HL-60 (cell line): ENCODE measurements at regions not wholly inside any gene's neighbourhood (a gene's known extent, or its start where the extent isn't known, plus 50 kb on each side); places are given as distances from the start of the nearest gene placed in this dataset.

Source experiments
- POLR2AphosphoS5 ChIP-seq: IDR thresholded peaks from 2 replicates; pipeline ENCODE4 v1.6.1; 2012; ENCODE audit warnings: low read depth
- TF ChIP-seq, protein P1 (sequence below): IDR thresholded peaks from one replicate; pipeline ENCODE4 v1.5.1; 2011; ENCODE audit warnings: low read length, control low read depth, inconsistent platforms; ENCODE audit not compliant: insufficient read depth
- TF ChIP-seq, protein P2 (sequence below): IDR thresholded peaks from 2 replicates; pipeline ENCODE4 v1.6.1; 2012; ENCODE audit warnings: low read depth; ENCODE audit not compliant: insufficient replicate concordance

DNA sequence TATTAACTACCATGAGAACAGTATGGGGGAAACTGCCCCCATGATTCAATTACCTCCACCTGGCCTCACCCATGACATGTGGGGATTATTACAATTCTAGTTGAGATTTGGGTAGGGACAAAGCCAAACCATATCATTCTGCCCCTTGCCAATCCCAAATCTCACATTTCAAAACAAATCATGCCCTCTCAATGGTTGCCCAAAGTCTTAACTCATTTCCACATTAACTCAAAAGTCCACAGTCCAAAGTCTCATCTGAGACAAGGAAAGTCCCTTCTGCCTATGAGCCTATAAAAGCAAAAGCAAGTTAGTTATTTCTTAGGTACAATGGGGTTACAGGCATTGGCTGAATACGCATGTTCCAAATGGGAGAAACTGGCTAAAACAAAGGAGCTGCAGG lies 180.7 kb upstream of the CDH12 start:
- TF ChIP-seq, protein P1, sequence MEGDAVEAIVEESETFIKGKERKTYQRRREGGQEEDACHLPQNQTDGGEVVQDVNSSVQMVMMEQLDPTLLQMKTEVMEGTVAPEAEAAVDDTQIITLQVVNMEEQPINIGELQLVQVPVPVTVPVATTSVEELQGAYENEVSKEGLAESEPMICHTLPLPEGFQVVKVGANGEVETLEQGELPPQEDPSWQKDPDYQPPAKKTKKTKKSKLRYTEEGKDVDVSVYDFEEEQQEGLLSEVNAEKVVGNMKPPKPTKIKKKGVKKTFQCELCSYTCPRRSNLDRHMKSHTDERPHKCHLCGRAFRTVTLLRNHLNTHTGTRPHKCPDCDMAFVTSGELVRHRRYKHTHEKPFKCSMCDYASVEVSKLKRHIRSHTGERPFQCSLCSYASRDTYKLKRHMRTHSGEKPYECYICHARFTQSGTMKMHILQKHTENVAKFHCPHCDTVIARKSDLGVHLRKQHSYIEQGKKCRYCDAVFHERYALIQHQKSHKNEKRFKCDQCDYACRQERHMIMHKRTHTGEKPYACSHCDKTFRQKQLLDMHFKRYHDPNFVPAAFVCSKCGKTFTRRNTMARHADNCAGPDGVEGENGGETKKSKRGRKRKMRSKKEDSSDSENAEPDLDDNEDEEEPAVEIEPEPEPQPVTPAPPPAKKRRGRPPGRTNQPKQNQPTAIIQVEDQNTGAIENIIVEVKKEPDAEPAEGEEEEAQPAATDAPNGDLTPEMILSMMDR: no peak
- no peak for TF ChIP-seq POLR2AphosphoS5
- TF ChIP-seq, protein P2, sequence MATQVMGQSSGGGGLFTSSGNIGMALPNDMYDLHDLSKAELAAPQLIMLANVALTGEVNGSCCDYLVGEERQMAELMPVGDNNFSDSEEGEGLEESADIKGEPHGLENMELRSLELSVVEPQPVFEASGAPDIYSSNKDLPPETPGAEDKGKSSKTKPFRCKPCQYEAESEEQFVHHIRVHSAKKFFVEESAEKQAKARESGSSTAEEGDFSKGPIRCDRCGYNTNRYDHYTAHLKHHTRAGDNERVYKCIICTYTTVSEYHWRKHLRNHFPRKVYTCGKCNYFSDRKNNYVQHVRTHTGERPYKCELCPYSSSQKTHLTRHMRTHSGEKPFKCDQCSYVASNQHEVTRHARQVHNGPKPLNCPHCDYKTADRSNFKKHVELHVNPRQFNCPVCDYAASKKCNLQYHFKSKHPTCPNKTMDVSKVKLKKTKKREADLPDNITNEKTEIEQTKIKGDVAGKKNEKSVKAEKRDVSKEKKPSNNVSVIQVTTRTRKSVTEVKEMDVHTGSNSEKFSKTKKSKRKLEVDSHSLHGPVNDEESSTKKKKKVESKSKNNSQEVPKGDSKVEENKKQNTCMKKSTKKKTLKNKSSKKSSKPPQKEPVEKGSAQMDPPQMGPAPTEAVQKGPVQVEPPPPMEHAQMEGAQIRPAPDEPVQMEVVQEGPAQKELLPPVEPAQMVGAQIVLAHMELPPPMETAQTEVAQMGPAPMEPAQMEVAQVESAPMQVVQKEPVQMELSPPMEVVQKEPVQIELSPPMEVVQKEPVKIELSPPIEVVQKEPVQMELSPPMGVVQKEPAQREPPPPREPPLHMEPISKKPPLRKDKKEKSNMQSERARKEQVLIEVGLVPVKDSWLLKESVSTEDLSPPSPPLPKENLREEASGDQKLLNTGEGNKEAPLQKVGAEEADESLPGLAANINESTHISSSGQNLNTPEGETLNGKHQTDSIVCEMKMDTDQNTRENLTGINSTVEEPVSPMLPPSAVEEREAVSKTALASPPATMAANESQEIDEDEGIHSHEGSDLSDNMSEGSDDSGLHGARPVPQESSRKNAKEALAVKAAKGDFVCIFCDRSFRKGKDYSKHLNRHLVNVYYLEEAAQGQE: no peak
